ENCODE measurements at regions not wholly inside any gene's neighbourhood (a gene's known extent, or its start where the extent isn't known, plus 50 kb on each side); places are given as distances from the start of the nearest gene placed in this dataset.
A peak's percentile ranks its signal among the peaks of the same experiment; 100 is the strongest.
"Not testable (repeated sequence)": the region's sequence is repeated elsewhere in the genome, so short reads cannot be mapped to it uniquely, and the experiment has no call there.

GRCh38 chr6:60991427-60992028 is 1294.5 kb downstream of the KHDRBS2 start:
- no peak for DNase-seq (ENCODE audit: low spot score)

- DNase-seq (ENCODE audit: low spot score) = no peak
These were observed 1333.5 kb downstream of the KHDRBS2 start for GRCh38 chr6:60952500-60952899.

- DNase-seq (ENCODE audit: low spot score) = peak; percentile 4
These were observed 1335.7 kb downstream of the KHDRBS2 start for GRCh38 chr6:60950221-60950923.

GRCh38 chr6:60947416-60947815 is 1338.6 kb downstream of the KHDRBS2 start:
- DNase-seq (ENCODE audit: low spot score) = not testable (repeated sequence)

- DNase-seq (ENCODE audit: low spot score) = not testable (repeated sequence)
These were observed 1341.2 kb downstream of the KHDRBS2 start for GRCh38 chr6:60944803-60945202.

GRCh38 chr6:60935970-60936369 is 1350.1 kb downstream of the KHDRBS2 start:
- DNase-seq (ENCODE audit: low spot score) = not testable (repeated sequence)

GRCh38 chr6:60919652-60920051 is 1366.4 kb downstream of the KHDRBS2 start:
- not testable (repeated sequence) for DNase-seq (ENCODE audit: low spot score)

- not testable (repeated sequence) for DNase-seq (ENCODE audit: low spot score)
These were observed 1382.2 kb downstream of the KHDRBS2 start for GRCh38 chr6:60903860-60904259.

- DNase-seq (ENCODE audit: low spot score) = not testable (repeated sequence)
These were observed 1392.7 kb downstream of the KHDRBS2 start for GRCh38 chr6:60893374-60893773.

GRCh38 chr6:60891606-60892005 is 1394.4 kb downstream of the KHDRBS2 start:
- DNase-seq (ENCODE audit: low spot score) = no peak

- DNase-seq (ENCODE audit: low spot score) = not testable (repeated sequence)
These were observed 1408.6 kb downstream of the KHDRBS2 start for GRCh38 chr6:60877396-60877795.

- not testable (repeated sequence) for DNase-seq (ENCODE audit: low spot score)
These were observed 1415.2 kb downstream of the KHDRBS2 start for GRCh38 chr6:60870779-60871178.

GRCh38 chr6:60867548-60867947 is 1418.5 kb downstream of the KHDRBS2 start:
- peak; percentile 9 for DNase-seq (ENCODE audit: low spot score)

- not testable (repeated sequence) for DNase-seq (ENCODE audit: low spot score)
These were observed 1442.6 kb downstream of the KHDRBS2 start for GRCh38 chr6:60843175-60843982.

- not testable (repeated sequence) for DNase-seq (ENCODE audit: low spot score)
These were observed 1455.3 kb downstream of the KHDRBS2 start for GRCh38 chr6:60830726-60831125.

- DNase-seq (ENCODE audit: low spot score) = not testable (repeated sequence)
These were observed 1463.4 kb downstream of the KHDRBS2 start for GRCh38 chr6:60822597-60822996.

GRCh38 chr6:60818072-60818471 is 1468.0 kb downstream of the KHDRBS2 start:
- not testable (repeated sequence) for DNase-seq (ENCODE audit: low spot score)

GRCh38 chr6:60814784-60815183 is 1471.2 kb downstream of the KHDRBS2 start:
- DNase-seq (ENCODE audit: low spot score) = not testable (repeated sequence)

GRCh38 chr6:60813897-60814596 is 1472.0 kb downstream of the KHDRBS2 start:
- not testable (repeated sequence) for DNase-seq (ENCODE audit: low spot score)

- DNase-seq (ENCODE audit: low spot score) = not testable (repeated sequence)
These were observed 1475.8 kb downstream of the KHDRBS2 start for GRCh38 chr6:60810216-60810615.

- not testable (repeated sequence) for DNase-seq (ENCODE audit: low spot score)
These were observed 1486.9 kb downstream of the KHDRBS2 start for GRCh38 chr6:60799146-60799545.

GRCh38 chr6:60797831-60798230 is 1488.2 kb downstream of the KHDRBS2 start:
- not testable (repeated sequence) for DNase-seq (ENCODE audit: low spot score)

Measured in iPS-NIHi11 (cell line).